NCI-H510A treated with DMSO at 0.1 percent for 48 hours (cell line): ENCODE measurements at regions not wholly inside any gene's neighbourhood (a gene's known extent, or its start where the extent isn't known, plus 50 kb on each side); places are given as distances from the start of the nearest gene placed in this dataset.
A peak's percentile ranks its signal among the peaks of the same experiment; 100 is the strongest.

Source experiments
- DNase-seq: peaks from one replicate; lab custom pipeline; 2025; lab: John Stamatoyannopoulos, UW

DNA sequence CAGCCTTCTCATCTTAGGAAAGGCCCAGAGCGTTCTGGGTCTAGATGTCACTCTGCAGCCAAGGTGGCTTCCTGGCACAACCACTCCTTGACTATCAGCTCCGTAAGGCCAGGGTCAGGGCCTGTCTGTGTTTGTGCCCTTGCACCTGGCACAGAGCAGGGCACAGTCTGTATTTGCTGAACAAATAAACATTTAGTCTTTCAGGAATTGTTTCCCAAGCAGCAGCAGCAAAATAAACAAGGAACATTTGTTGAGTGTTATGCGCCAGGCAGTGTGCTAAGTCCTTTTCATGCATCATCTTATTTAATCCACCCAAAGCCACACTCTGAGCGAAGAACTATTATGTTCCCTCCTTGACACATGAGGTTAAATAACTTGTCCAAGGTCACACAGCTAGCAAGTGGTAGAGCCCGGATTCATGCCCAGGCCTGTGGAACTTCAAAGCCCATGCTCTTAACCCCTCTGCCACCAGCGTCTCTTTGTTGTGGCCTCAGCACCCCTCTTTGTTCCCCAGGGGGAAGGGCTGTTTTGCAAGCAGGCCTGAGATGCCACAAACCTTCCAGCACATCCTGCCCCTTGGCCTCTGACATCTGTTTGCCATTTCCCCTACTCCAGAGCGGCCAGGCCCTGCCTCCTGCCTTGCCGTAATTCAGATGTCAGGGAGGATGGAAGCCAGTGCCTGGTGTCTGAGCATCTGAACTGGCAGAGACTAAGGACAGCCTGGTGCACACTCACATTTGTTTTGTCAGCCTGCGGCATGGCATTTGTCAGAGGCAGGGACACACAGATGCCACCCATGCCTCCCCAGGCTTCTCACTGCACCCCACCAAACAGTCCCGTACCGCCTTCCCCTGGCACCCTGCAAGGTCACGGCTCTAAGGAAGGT, 325.8 kb upstream of the ZMIZ1 start:
- peak; percentile 91 for DNase-seq

DNA sequence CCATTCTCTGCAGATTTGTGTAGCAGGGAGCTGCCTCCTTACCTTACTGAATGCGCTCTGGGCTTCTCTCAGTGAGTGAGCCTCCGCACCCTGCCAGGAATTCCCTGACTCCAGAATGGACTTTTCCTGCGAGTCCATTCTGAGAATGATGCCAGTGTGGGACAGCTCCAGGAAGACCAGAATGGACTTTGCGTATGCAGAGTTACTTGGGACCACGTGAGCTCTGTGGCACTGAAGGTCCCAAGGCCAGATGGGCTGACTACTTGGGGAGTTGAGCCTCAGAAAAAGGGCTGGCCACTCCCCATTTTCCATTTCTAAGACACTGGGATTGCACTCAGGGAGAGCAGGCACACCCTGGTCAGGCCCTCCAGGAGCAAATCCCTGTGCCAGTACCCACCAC, 324.7 kb upstream of the ZMIZ1 start:
- no peak for DNase-seq

DNA sequence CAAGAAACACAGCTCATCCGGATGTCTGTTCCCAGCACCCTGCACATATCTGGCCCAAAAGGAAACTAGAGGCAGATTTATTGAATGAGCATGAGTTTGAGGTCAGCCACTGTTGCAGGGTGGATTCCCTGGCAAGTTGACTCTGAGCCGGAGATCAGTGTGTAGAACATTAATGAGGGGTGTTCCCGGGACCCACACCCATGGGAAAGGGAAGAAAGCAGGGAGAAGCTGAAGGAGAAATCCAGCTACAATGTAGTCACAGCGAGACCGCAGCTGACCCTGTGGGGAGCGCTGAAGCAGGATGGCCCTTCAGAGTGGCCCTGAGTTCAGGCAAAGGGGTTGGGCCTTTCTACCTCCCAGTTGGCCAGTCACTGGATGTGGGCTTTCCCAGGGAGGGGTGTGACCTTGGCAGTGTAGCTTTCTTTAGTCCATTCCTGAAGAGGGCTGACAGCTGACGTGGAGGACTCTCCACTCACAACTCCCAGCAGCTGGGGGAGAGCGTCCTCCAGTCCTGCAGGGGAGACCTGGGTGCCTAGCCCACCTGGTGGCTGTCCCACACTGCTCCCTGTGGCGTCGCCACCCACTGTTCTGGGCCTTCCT, 324.2 kb upstream of the ZMIZ1 start:
- no peak for DNase-seq

DNA sequence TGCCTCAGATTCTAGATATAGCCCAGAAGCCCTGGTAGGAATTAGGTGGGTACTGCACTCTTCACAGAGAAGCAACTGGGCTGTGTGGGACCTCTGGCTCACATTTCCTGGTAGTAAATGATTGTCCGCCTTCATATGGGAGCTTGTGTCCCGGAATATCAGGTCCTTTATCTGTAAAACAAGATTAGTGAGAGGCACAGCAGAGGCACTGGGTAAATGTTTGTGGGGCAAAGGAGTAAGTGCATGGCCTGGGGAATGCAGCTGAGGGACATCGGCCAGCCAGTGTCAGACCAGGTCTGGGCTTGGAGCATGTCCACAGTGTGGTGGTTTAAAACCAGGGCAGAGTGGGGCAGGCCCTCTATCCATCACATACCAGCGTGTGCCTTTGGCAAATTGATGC, 323.3 kb upstream of the ZMIZ1 start:
- no peak for DNase-seq

DNA sequence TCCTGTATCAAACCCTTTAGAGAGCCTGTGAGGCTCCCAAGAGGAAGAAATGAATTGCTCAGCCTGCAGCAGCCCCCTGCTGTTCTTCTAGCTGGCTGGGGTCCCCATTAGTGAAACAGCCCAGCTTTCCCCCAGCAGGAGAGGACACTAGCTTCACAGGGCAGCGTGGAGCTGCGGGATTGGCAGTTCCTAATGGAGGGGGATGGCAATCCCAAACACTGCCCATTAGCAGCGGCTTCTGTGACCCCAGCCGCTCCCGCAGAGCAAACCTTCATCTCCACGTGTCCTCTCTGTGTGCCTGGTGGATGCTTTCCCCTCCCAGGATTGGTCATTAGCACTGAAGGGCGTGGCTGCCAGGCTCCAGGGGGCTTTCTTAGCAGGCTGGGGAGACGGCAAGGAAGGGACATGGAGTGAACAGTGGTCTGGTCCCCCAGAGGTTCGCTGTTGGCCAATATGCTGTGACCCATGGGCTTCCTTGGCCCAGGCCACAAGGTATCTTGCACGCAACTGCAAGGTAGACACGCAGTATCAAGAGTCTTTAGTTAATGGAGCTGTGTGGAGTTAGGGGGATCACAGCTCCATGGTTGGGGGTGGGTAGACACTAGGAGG, 322.5 kb upstream of the ZMIZ1 start:
- DNase-seq: no peak

DNA sequence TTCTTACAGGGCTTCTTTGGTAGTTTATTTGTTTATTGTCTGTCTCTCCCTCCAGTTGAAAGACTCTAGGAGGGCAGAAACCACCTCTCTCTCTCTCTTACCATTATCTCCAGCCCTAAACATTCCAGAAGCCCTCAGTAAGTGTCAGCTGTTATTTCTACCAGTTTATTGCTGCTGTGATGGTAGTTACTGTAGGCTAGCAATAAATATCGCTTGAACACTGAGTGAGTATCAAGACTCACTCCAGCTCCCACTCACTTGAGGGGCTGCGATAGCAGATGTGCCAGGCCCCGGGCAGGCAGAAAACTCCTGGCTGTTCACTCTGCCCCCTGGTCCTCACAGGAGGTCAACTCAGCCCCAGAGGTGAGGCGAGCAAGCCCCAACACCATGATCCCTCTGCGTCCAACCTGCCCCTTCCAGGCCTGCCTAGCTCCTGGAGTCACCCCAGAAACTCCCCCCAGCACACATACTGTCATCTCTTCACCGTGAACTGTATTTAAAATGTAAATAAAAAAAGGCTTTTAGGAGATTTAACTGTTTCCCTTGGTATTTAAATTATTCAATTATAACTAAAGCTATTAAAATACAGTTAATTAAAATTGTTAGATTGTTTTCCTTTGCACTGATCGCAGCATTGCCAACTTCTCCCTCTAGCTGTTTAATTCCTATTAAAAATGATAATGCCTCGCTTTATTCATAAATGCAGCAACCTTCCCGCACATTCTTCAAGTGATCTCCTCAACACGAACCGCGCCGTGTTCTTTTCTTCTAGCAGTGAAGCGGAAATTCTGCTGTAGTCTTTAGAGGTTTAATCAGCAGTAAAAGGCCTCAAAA, 321.1 kb upstream of the ZMIZ1 start:
- DNase-seq: no peak

- DNase-seq: no peak
Measured at GRCh38 chr10:78748235-78748533, 320.6 kb upstream of the ZMIZ1 start.

DNA sequence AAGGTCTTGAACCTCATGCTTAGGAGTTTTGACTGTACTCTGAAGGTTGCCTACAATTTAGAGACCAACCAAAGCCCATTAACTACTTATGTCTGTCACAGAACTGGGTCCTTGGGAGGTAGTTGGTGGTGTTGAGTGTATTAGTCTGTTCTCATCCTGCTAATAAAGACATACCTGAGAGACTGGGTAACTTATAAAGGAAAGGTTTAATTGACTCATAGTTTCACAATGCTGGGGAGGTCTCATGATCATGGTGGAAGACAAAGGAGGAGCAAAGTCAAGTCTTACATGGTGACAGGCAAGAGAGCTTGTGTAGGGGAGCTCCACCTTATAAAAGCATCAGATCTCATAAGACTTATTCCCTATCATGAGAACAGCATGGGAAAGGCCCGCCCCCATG, 319.6 kb upstream of the ZMIZ1 start:
- no peak for DNase-seq

DNA sequence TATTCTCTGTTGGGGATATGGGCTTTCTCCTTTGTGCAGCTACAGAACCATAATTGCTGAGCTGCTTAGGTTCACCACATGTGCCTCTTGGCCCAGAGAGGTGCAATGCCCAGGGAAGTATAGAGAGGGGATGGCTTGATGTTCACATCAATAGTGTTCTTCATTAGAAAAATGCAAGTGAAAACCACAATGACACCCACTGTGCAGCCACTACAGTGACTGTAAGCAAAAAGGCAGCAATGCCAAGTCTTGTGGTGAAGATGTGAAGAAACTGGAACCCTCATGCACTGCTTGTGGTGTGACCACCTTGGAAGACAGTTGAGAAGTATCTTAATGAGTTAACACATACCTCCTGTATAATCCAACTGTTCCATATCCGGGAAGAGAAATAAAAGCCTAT, 318.9 kb upstream of the ZMIZ1 start:
- no peak for DNase-seq

DNA sequence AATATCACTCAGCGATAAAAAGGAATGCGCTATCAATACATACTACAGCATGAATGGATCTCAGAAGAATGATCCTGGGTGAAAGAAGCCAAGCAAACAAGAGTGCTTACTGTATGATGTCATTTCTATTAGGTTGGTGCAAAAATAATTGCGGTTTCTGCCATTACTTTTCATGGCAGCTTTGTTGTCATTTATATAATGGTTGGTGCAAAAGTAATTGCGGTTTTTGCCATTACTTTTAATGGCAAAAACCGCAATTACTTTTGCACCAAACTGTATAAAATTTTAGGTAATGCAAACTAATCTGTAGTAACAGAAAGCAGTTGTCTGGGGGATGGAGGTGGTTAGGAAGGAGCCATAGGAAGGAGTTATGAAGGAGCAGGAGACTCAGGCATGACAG, 318.3 kb upstream of the ZMIZ1 start:
- no peak for DNase-seq

DNA sequence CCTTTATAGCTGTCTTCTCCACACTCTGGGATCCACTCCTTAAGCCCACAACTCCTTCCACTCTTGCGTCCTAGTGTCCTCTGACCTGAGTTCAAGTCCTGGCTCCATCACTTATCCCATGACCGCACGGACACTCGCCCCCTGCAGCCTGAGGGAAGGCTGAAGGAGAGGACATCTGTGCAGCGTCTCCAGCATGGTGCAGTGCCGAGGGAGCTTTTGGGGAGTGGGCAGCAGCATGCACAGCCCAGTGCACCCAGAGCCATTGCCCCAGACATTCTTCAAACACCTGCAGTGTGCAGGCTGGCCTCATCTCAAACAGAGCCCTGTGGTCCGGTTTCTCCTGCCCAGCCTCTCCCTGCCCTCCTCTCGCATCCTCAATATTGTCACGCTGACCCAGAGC, 317.1 kb upstream of the ZMIZ1 start:
- no peak for DNase-seq

DNA sequence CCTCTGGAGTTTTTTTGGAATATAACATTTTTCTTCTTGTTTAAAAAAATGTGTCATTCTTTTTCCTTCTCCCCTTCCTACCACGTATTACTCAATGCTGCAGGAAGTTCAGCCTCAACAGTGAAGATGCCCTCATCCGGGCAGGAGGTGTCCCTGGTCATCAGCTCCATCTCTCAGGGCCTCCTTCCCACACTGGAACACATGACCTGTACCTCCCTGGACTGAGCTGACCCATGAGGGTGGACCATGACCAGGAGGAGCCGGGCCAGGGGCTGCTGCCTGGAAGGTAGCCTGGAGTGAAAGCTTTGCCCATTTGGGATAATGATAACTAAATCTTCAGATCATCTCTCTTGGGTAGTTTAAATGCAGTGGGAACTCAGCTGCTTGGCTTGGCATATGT, 316.5 kb upstream of the ZMIZ1 start:
- no peak for DNase-seq

- DNase-seq: no peak
Measured at GRCh38 chr10:78752708-78753107, 316.1 kb upstream of the ZMIZ1 start.

GRCh38 chr10:78754269-78755062, 314.3 kb upstream of the ZMIZ1 start:
- DNase-seq: no peak

DNA sequence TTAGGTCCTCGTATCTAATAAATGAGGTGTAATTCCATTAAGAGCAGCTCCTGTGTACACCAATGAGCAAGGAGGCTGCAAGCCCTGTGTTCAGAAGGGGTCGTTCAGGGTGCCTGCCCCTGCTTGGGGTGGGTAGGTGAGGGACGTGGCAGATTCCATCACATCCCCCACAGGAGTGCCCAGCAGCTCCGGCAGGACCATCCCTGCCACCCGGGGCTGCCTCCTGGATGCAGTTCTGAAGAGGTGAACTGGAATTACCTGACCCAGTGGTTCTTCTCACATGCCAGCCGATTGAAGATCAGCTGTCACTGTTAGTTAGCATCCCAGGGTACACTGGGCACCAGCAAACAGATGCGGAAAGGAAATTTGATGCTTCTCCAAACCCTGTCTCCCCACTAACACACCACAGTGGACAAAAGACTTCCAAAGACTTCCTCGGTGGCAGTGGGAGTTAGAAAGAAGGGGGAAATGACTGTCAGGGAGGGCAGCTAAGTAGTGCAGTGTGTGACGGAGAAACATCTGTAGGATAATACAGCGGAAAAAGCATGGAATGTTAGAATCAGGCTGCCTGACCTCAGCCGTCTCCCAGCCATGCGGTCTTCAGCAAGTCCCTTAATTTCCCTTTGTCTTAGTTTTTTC, 313.6 kb upstream of the ZMIZ1 start:
- no peak for DNase-seq

DNA sequence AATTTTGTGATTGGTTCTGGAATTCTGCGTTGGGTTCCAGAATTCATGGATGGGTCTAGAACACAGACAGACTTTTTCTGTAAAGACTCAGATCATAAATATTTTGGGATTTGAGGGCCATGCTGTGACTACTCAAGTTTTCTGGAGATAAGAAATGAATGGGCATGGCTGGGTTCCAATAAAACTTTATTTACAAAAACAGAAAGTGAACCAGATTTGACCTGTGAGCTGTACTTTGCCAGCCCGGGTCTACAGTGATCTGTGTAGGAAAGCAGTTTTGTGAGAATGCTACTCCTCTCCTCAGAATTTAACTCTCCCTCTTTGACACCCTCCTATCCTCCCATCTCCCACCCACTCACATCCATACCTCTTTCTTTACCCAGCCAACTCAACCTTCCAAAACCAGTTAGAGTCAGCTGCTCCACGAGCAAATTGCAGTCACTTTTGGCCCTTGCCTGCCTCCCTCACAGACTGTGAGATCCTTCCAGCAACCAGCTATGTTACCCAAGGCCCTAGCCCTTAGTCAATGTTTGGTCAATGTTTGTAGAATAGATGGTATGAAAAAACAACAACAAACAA, 312.8 kb upstream of the ZMIZ1 start:
- DNase-seq: no peak

- DNase-seq: no peak
Measured at GRCh38 chr10:78756604-78757343, 312.0 kb upstream of the ZMIZ1 start.

DNA sequence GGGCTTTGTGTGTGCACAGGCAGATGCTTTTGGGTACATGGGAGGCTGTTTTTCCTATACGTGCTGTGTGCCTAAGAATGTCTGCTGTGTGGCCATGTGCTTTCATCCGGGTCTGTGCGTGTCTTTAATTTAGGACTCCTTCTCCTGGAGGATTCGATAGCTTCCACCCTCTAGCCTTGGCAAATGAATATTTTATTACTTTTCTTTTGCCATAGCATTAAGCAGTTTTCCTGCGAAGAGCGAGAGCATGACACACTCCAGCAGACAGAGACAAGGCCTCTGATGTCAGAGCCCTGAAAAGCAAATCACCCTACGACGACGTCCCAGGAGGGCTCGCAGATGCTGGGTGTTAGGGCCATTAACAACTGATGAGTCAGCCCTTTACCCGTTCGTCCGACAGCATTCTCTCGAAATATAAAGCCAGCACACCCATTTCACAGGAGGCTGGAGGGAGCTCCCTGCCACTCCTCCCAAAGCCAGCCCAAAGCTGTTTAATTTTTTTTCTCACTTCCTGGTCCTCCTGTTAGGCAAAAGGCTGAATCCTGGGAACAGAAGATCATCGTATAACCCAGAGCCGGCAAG, 311.3 kb upstream of the ZMIZ1 start:
- no peak for DNase-seq

- DNase-seq: no peak
Measured at GRCh38 chr10:78758176-78758575, 310.6 kb upstream of the ZMIZ1 start.
